GM23248 (cell line): ENCODE measurements at regions not wholly inside any gene's neighbourhood (a gene's known extent, or its start where the extent isn't known, plus 50 kb on each side); places are given as distances from the start of the nearest gene placed in this dataset.

ENCODE experiments used
- DNase-seq: peaks from one replicate; pipeline ENCODE4 v3.0.0-alpha.2; 2015
- H2AFZ ChIP-seq: fragments of 200-600 bp; sonication (generic); 2 replicates; pipeline ENCODE4 v1.6.1; 2016; ENCODE audit warnings: antibody characterized with exemption
- H3F3A ChIP-seq: fragments of 200-600 bp; sonication (generic); 2 replicates; pipeline ENCODE4 v1.6.1; 2016; ENCODE audit warnings: mild to moderate bottlenecking, antibody characterized with exemption, mixed run types; ENCODE audit not compliant: insufficient read depth
- H3K27ac ChIP-seq: fragments of 200-600 bp; sonication (generic); 2 replicates; pipeline ENCODE4 v1.5.1; 2016; ENCODE audit warnings: mild to moderate bottlenecking
- H3K27me3 ChIP-seq: fragments of 200-600 bp; sonication (generic); replicated peaks from 2 replicates; pipeline ENCODE4 v1.6.1; 2016; ENCODE audit warnings: mild to moderate bottlenecking; ENCODE audit not compliant: insufficient read depth
- H3K36me3 ChIP-seq: fragments of 200-600 bp; sonication (generic); 2 replicates; pipeline ENCODE4 v1.6.1; 2016; ENCODE audit warnings: low read depth, mild to moderate bottlenecking
- H3K4me1 ChIP-seq: fragments of 200-600 bp; sonication (generic); 2 replicates; pipeline ENCODE4 v1.6.1; 2016; ENCODE audit warnings: mild to moderate bottlenecking; ENCODE audit not compliant: insufficient read depth
- H3K4me2 ChIP-seq: fragments of 200-600 bp; sonication (generic); one replicate; pipeline ENCODE4 v1.6.1; 2016; ENCODE audit warnings: mild to moderate bottlenecking; ENCODE audit not compliant: unreplicated experiment
- H3K4me3 ChIP-seq: fragments of 200-600 bp; sonication (generic); 2 replicates; pipeline ENCODE4 v1.5.1; 2016; ENCODE audit warnings: mild to moderate bottlenecking
- H3K79me2 ChIP-seq: fragments of 200-600 bp; sonication (generic); 2 replicates; pipeline ENCODE4 v1.6.1; 2016; ENCODE audit warnings: mild to moderate bottlenecking; ENCODE audit not compliant: insufficient read depth
- H3K9ac ChIP-seq: fragments of 200-600 bp; sonication (generic); 2 replicates; pipeline ENCODE4 v1.6.1; 2016; ENCODE audit warnings: mild to moderate bottlenecking
- H3K9me2 ChIP-seq: fragments of 200-600 bp; sonication (generic); 2 replicates; pipeline ENCODE4 v1.6.1; 2016; ENCODE audit warnings: mixed run types, mild to moderate bottlenecking, moderate library complexity; ENCODE audit not compliant: insufficient read depth
- H3K9me3 ChIP-seq: fragments of 200-600 bp; sonication (generic); one replicate; pipeline ENCODE4 v1.6.1; 2017; ENCODE audit warnings: low read depth
- H4K20me1 ChIP-seq: fragments of 200-600 bp; sonication (generic); 2 replicates; pipeline ENCODE4 v1.6.0; 2016; ENCODE audit not compliant: insufficient read depth
- EZH2 ChIP-seq: fragments of 200-600 bp; sonication (generic); IDR thresholded peaks from 2 replicates; pipeline ENCODE4 v1.6.1; 2018; ENCODE audit warnings: antibody characterized with exemption, mild to moderate bottlenecking; ENCODE audit not compliant: insufficient read depth, poor library complexity, severe bottlenecking
- EZH2phosphoT487 ChIP-seq: fragments of 200-600 bp; sonication (generic); IDR thresholded peaks from 2 replicates; pipeline ENCODE4 v1.6.1; 2018; ENCODE audit warnings: antibody characterized with exemption, moderate library complexity, mild to moderate bottlenecking, low read depth; ENCODE audit not compliant: insufficient read depth
- WGBS, 2 experiments: methylation state at CpG; one replicate each; pipeline ENCODE4 v1.1.6; 2015 to 2017; ENCODE audit warnings: low lambda C conversion rate in 2 of 2, low coverage in 1 of 2; ENCODE audit errors: missing lambda C conversion rate in 2 of 2; 5-methylcytosine and 5-hydroxymethylcytosine counted together
- in situ Hi-C: fragments of 300-500 bp; cut with MboI; formaldehyde crosslinking; loops from 2 replicates; pipeline ENCODE4 v1.15.0; 2020

GRCh38 chr12:13635709-13636108 lies 345.7 kb downstream of the GRIN2B start:
- Histone ChIP-seq H3K79me2 (no peaks in the 10 kb centered on the region), H3K9ac (no peak overlapping the region), H3F3A (no peaks in the 10 kb centered on the region), H3K27me3 (no peaks in the 10 kb centered on the region), H4K20me1 (no peaks in the 10 kb centered on the region), H3K4me3 (no peak overlapping the region), H3K9me3 (no peaks in the 10 kb centered on the region), H3K4me1 (no peaks in the 10 kb centered on the region), H3K36me3 (no peaks in the 10 kb centered on the region), H2AFZ (no peak overlapping the region), H3K4me2 (no peak overlapping the region), H3K27ac (no peak overlapping the region), H3K9me2 (no peaks in the 10 kb centered on the region)
- TF ChIP-seq EZH2phosphoT487 (no peak), EZH2 (no peak)
- WGBS, 2 experiments: 6 to 11% methylated on average over 2 of the region's 2 CpGs
- in situ Hi-C loops: no loop called here
- no peak for DNase-seq

GRCh38 chr12:13631873-13632272 lies 349.5 kb downstream of the GRIN2B start:
- Histone ChIP-seq H3F3A (no peaks in the 10 kb centered on the region), H3K4me3 (no peak overlapping the region), H3K27me3 (no peaks in the 10 kb centered on the region), H2AFZ (no peak overlapping the region), H3K9me2 (no peaks in the 10 kb centered on the region), H3K4me2 (no peak overlapping the region), H3K9ac (no peak overlapping the region), H3K79me2 (no peaks in the 10 kb centered on the region), H3K4me1 (no peaks in the 10 kb centered on the region), H3K36me3 (no peaks in the 10 kb centered on the region), H3K9me3 (no peaks in the 10 kb centered on the region), H4K20me1 (no peaks in the 10 kb centered on the region), H3K27ac (no peak overlapping the region)
- TF ChIP-seq EZH2 (no peak), EZH2phosphoT487 (no peak)
- DNase-seq: no peak
- 0% methylated on average over 2 of the region's 2 CpGs for WGBS, 2 experiments
- in situ Hi-C loops: no loop called here

- H3K4me3 ChIP-seq: no peak overlapping the region
- H3K9ac ChIP-seq: no peak overlapping the region
- H3K9me2 ChIP-seq: no peaks in the 10 kb centered on the region
- no peak overlapping the region for H3K4me2 ChIP-seq
- no peaks in the 10 kb centered on the region for H3K36me3 ChIP-seq
- 17 to 24% methylated on average over 3 of the region's 3 CpGs for WGBS, 2 experiments
- H3F3A ChIP-seq: no peaks in the 10 kb centered on the region
- TF ChIP-seq EZH2 (no peak), EZH2phosphoT487 (no peak)
- no peaks in the 10 kb centered on the region for H3K27me3 ChIP-seq
- H3K27ac ChIP-seq: no peak overlapping the region
- H3K9me3 ChIP-seq: no peaks in the 10 kb centered on the region
- DNase-seq: no peak
- H3K79me2 ChIP-seq: no peaks in the 10 kb centered on the region
- in situ Hi-C loops: no loop called here
- no peaks in the 10 kb centered on the region for H4K20me1 ChIP-seq
- H2AFZ ChIP-seq: no peak overlapping the region
- no peaks in the 10 kb centered on the region for H3K4me1 ChIP-seq
Observed at GRCh38 chr12:13630354-13630753, 351.0 kb downstream of the GRIN2B start.

GRCh38 chr12:13628067-13628466 lies 353.3 kb downstream of the GRIN2B start:
- Histone ChIP-seq H3K79me2 (no peaks in the 10 kb centered on the region), H4K20me1 (no peaks in the 10 kb centered on the region), H3K4me2 (no peak overlapping the region), H3K9ac (no peak overlapping the region), H2AFZ (no peak overlapping the region), H3K27ac (no peak overlapping the region), H3K9me2 (no peaks in the 10 kb centered on the region), H3K36me3 (no peaks in the 10 kb centered on the region), H3K4me3 (no peak overlapping the region), H3K27me3 (no peaks in the 10 kb centered on the region; the same call in 1 of the 2 replicates), H3F3A (no peaks in the 10 kb centered on the region), H3K4me1 (no peaks in the 10 kb centered on the region), H3K9me3 (no peaks in the 10 kb centered on the region)
- WGBS, 2 experiments: 32 to 33% methylated on average over 1 of the region's 1 CpG
- in situ Hi-C loops: no loop called here
- DNase-seq: no peak
- TF ChIP-seq EZH2: no peak
- no peak for TF ChIP-seq EZH2phosphoT487

- H3K36me3 ChIP-seq: no peaks in the 10 kb centered on the region
- H4K20me1 ChIP-seq: no peaks in the 10 kb centered on the region
- no peaks in the 10 kb centered on the region for H3K79me2 ChIP-seq
- no peak overlapping the region for H3K27ac ChIP-seq
- no peaks in the 10 kb centered on the region for H3K9me3 ChIP-seq
- no peak overlapping the region for H3K9ac ChIP-seq
- no peak overlapping the region for H3K4me2 ChIP-seq
- H3F3A ChIP-seq: no peaks in the 10 kb centered on the region
- H3K4me3 ChIP-seq: no peak overlapping the region
- WGBS, 2 experiments: 22 to 40% methylated on average over 3 of the region's 3 CpGs
- DNase-seq: no peak
- H3K4me1 ChIP-seq: no peaks in the 10 kb centered on the region
- H2AFZ ChIP-seq: no peak overlapping the region
- no peaks in the 10 kb centered on the region for H3K9me2 ChIP-seq
- H3K27me3 ChIP-seq: no peaks in the 10 kb centered on the region; the same call in 1 of the 2 replicates
- in situ Hi-C loops: no loop called here
- no peak for TF ChIP-seq EZH2phosphoT487
- TF ChIP-seq EZH2: no peak
Observed at GRCh38 chr12:13627536-13627935, 353.9 kb downstream of the GRIN2B start.
